OCI-LY3 (cell line): ENCODE measurements at regions not wholly inside any gene's neighbourhood (a gene's known extent, or its start where the extent isn't known, plus 50 kb on each side); places are given as distances from the start of the nearest gene placed in this dataset.

ENCODE experiments used
- EZH2phosphoT487 ChIP-seq: fragments of 200-600 bp; shearing (Covaris generic); IDR thresholded peaks from 2 replicates; pipeline ENCODE4 v1.6.1; 2018; ENCODE audit warnings: antibody characterized with exemption, mixed run types, low read depth
- TF ChIP-seq, protein P1 (sequence below): fragments of 200-600, 300-600 bp; sonication (generic); IDR thresholded peaks from 2 replicates; pipeline ENCODE4 v1.5.1; 2014; ENCODE audit warnings: antibody characterized with exemption, low read length, low read depth

GRCh38 chr11:92790366-92790765 lies 179.1 kb upstream of the MTNR1B start:
- TF ChIP-seq, protein P1, sequence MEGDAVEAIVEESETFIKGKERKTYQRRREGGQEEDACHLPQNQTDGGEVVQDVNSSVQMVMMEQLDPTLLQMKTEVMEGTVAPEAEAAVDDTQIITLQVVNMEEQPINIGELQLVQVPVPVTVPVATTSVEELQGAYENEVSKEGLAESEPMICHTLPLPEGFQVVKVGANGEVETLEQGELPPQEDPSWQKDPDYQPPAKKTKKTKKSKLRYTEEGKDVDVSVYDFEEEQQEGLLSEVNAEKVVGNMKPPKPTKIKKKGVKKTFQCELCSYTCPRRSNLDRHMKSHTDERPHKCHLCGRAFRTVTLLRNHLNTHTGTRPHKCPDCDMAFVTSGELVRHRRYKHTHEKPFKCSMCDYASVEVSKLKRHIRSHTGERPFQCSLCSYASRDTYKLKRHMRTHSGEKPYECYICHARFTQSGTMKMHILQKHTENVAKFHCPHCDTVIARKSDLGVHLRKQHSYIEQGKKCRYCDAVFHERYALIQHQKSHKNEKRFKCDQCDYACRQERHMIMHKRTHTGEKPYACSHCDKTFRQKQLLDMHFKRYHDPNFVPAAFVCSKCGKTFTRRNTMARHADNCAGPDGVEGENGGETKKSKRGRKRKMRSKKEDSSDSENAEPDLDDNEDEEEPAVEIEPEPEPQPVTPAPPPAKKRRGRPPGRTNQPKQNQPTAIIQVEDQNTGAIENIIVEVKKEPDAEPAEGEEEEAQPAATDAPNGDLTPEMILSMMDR, result no peak
- TF ChIP-seq EZH2phosphoT487, result no peak
